ENCODE measurements at regions not wholly inside any gene's neighbourhood (a gene's known extent, or its start where the extent isn't known, plus 50 kb on each side); places are given as distances from the start of the nearest gene placed in this dataset.

GRCh38 chr5:73333944-73334703, 114.5 kb downstream of the FOXD1 start:
- Histone ChIP-seq H3K27ac (no peak overlapping the region), H3K4me3 (no peak overlapping the region), H3K36me3 (no peaks in the 10 kb centered on the region), H3K9me3 (no peaks in the 10 kb centered on the region), H3K27me3 (peaks cover 17% of the 10 kb centered on the region), H3K4me1 (no peaks in the 10 kb centered on the region), H3K9ac (ENCODE audit: low read depth in 2 of 2, low read length in 2 of 2) (no peak overlapping the region)
- no peak for TF ChIP-seq CTCF (IDR thresholded peaks at IDR 0.05)
- no peak for DNase-seq
- intact Hi-C loops (cut with DNase I): no loop called here

GRCh38 chr5:73330613-73331012, 118.0 kb downstream of the FOXD1 start:
- intact Hi-C loops (cut with DNase I): no loop called here
- H3K4me1 ChIP-seq: no peaks in the 10 kb centered on the region
- H3K4me3 ChIP-seq: no peak overlapping the region
- H3K27ac ChIP-seq: no peak overlapping the region
- no peaks in the 10 kb centered on the region for H3K36me3 ChIP-seq
- no peaks in the 10 kb centered on the region for H3K27me3 ChIP-seq
- H3K9me3 ChIP-seq: no peaks in the 10 kb centered on the region
- no peak for DNase-seq
- no peak for TF ChIP-seq CTCF (IDR thresholded peaks at IDR 0.05)
- H3K9ac ChIP-seq (ENCODE audit: low read depth in 2 of 2, low read length in 2 of 2): no peak overlapping the region

DNA sequence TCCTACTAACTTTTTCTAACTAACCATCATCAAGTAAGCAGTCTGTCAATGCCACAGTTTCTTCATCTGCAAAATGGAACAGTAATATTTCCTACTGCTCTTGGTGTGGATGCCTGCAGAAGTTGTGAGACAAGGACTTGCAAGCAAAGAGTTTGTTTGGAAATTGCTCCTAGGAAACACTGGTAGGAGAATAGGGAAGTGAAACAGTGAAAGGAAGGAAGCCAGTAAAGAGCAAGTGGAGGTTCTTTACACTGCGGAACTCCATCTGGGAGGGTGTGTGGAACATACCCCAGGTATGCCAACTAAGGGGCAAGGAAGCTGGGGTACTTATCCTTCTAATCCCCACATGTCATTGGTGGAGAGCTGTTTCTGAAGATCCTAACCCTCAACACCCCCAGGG, 119.9 kb downstream of the FOXD1 start:
- Histone ChIP-seq H3K4me1 (no peaks in the 10 kb centered on the region), H3K36me3 (no peaks in the 10 kb centered on the region), H3K27ac (no peak overlapping the region), H3K9me3 (no peaks in the 10 kb centered on the region), H3K9ac (ENCODE audit: low read depth in 2 of 2, low read length in 2 of 2) (no peak overlapping the region), H3K4me3 (no peak overlapping the region), H3K27me3 (no peaks in the 10 kb centered on the region)
- intact Hi-C loops (cut with DNase I): no loop called here
- TF ChIP-seq CTCF (IDR thresholded peaks at IDR 0.05): no peak
- DNase-seq: no peak

DNA sequence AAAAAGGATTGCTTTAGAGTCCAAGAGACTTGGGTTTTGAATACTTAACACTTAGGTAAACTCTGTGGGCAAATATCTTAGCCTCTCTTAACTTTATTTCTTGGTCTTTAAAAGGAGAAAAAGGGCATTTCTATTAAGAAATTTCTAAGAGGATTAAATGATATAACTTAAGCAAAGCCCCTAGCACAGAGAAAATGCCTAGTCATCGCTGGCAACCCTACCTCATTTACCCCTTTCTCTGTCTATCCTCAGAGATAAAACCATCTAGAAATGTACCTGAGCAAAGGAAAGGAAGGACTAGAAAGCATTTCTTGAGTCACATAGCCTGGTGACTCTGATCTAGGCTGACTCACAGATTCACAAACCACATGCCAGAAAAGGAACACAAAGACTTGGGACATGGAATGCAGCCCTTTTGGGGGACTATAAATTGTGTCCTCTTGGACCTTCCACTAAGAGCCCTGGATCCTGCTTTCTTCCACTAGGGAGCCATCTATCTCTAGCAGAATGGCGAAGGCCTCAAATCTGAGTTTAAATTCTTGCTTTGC, 120.6 kb downstream of the FOXD1 start:
- no peaks in the 10 kb centered on the region for H3K4me1 ChIP-seq
- no peak for TF ChIP-seq CTCF (IDR thresholded peaks at IDR 0.05)
- H3K9me3 ChIP-seq: no peaks in the 10 kb centered on the region
- no peaks in the 10 kb centered on the region for H3K36me3 ChIP-seq
- intact Hi-C loops (cut with DNase I): no loop called here
- no peak overlapping the region for H3K9ac ChIP-seq (ENCODE audit: low read depth in 2 of 2, low read length in 2 of 2)
- no peak for DNase-seq
- no peak overlapping the region for H3K27ac ChIP-seq
- no peaks in the 10 kb centered on the region for H3K27me3 ChIP-seq
- H3K4me3 ChIP-seq: no peak overlapping the region

- Histone ChIP-seq H3K9ac (ENCODE audit: low read depth in 2 of 2, low read length in 2 of 2) (no peak overlapping the region), H3K36me3 (no peaks in the 10 kb centered on the region), H3K27me3 (no peaks in the 10 kb centered on the region), H3K27ac (no peak overlapping the region), H3K4me3 (no peak overlapping the region), H3K4me1 (no peaks in the 10 kb centered on the region), H3K9me3 (no peaks in the 10 kb centered on the region)
- intact Hi-C loops (cut with DNase I): no loop called here
- DNase-seq: no peak
- no peak for TF ChIP-seq CTCF (IDR thresholded peaks at IDR 0.05)
These were observed 123.0 kb downstream of the FOXD1 start for GRCh38 chr5:73325546-73325945.

Data from colonic mucosa (tissue), 4 donors.